ENCODE measurements at regions not wholly inside any gene's neighbourhood (a gene's known extent, or its start where the extent isn't known, plus 50 kb on each side); places are given as distances from the start of the nearest gene placed in this dataset.

DNA sequence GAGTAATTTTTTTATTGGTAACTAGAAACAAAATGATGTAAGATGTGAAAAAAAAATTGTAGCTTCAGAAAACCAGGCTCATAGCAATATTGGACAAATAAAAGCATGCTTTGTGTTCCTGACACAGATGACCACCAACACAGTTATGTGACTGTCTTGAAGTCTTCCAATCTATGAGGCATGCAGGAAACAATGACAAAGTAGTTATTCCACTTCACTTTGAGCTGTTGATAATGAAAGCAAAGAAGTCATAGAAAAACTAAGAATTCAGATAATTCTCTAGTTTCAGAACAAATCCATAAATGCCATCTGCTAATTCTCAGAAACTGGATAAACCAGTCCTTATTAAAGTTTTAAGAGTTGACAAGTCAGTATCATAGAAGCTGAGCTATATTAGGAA lies 378.4 kb upstream of the SEMA3D start:
- TF ChIP-seq, protein P1, sequence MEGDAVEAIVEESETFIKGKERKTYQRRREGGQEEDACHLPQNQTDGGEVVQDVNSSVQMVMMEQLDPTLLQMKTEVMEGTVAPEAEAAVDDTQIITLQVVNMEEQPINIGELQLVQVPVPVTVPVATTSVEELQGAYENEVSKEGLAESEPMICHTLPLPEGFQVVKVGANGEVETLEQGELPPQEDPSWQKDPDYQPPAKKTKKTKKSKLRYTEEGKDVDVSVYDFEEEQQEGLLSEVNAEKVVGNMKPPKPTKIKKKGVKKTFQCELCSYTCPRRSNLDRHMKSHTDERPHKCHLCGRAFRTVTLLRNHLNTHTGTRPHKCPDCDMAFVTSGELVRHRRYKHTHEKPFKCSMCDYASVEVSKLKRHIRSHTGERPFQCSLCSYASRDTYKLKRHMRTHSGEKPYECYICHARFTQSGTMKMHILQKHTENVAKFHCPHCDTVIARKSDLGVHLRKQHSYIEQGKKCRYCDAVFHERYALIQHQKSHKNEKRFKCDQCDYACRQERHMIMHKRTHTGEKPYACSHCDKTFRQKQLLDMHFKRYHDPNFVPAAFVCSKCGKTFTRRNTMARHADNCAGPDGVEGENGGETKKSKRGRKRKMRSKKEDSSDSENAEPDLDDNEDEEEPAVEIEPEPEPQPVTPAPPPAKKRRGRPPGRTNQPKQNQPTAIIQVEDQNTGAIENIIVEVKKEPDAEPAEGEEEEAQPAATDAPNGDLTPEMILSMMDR (IDR thresholded peaks at IDR 0.05; ENCODE audit: low read depth, low read length, missing input control), result no peak
- TF ChIP-seq, protein P2, sequence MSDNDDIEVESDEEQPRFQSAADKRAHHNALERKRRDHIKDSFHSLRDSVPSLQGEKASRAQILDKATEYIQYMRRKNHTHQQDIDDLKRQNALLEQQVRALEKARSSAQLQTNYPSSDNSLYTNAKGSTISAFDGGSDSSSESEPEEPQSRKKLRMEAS (IDR thresholded peaks at IDR 0.05), result no peak
- TF ChIP-seq, protein P3, sequence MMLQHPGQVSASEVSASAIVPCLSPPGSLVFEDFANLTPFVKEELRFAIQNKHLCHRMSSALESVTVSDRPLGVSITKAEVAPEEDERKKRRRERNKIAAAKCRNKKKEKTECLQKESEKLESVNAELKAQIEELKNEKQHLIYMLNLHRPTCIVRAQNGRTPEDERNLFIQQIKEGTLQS (IDR thresholded peaks at IDR 0.05), result no peak
- no peak for TF ChIP-seq TAF1 (conservative IDR thresholded peaks at IDR 0.05)
- no peak for TF ChIP-seq RAD21 (IDR thresholded peaks at IDR 0.05)
- TF ChIP-seq GABPA (IDR thresholded peaks at IDR 0.05 in 1 of 2, conservative IDR thresholded peaks at IDR 0.05 in 1 of 2), result no peak
- no peak for TF ChIP-seq EGR1 (IDR thresholded peaks at IDR 0.05; ENCODE audit: low read depth in 2 of 2)
- TF ChIP-seq YY1 (IDR thresholded peaks at IDR 0.05), result no peak
- TF ChIP-seq SP1 (IDR thresholded peaks at IDR 0.05), result no peak
- TF ChIP-seq, protein P4, sequence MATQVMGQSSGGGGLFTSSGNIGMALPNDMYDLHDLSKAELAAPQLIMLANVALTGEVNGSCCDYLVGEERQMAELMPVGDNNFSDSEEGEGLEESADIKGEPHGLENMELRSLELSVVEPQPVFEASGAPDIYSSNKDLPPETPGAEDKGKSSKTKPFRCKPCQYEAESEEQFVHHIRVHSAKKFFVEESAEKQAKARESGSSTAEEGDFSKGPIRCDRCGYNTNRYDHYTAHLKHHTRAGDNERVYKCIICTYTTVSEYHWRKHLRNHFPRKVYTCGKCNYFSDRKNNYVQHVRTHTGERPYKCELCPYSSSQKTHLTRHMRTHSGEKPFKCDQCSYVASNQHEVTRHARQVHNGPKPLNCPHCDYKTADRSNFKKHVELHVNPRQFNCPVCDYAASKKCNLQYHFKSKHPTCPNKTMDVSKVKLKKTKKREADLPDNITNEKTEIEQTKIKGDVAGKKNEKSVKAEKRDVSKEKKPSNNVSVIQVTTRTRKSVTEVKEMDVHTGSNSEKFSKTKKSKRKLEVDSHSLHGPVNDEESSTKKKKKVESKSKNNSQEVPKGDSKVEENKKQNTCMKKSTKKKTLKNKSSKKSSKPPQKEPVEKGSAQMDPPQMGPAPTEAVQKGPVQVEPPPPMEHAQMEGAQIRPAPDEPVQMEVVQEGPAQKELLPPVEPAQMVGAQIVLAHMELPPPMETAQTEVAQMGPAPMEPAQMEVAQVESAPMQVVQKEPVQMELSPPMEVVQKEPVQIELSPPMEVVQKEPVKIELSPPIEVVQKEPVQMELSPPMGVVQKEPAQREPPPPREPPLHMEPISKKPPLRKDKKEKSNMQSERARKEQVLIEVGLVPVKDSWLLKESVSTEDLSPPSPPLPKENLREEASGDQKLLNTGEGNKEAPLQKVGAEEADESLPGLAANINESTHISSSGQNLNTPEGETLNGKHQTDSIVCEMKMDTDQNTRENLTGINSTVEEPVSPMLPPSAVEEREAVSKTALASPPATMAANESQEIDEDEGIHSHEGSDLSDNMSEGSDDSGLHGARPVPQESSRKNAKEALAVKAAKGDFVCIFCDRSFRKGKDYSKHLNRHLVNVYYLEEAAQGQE (IDR thresholded peaks at IDR 0.05), result no peak

Data from liver (tissue), 3 donors.